ENCODE measurements at regions not wholly inside any gene's neighbourhood (a gene's known extent, or its start where the extent isn't known, plus 50 kb on each side); places are given as distances from the start of the nearest gene placed in this dataset.

GRCh38 chr10:88209231-88209630 is 345.8 kb downstream of the PTEN start:
- TF ChIP-seq CTCF (IDR thresholded peaks at IDR 0.05) (no peak), POLR2AphosphoS5 (IDR thresholded peaks at IDR 0.05) (no peak), POLR2A (IDR thresholded peaks at IDR 0.05) (no peak), EP300 (IDR thresholded peaks at IDR 0.05; ENCODE audit: low read depth) (no peak)

All from transverse colon (tissue), 4 donors.